ENCODE measurements at regions not wholly inside any gene's neighbourhood (a gene's known extent, or its start where the extent isn't known, plus 50 kb on each side); places are given as distances from the start of the nearest gene placed in this dataset.

DNA sequence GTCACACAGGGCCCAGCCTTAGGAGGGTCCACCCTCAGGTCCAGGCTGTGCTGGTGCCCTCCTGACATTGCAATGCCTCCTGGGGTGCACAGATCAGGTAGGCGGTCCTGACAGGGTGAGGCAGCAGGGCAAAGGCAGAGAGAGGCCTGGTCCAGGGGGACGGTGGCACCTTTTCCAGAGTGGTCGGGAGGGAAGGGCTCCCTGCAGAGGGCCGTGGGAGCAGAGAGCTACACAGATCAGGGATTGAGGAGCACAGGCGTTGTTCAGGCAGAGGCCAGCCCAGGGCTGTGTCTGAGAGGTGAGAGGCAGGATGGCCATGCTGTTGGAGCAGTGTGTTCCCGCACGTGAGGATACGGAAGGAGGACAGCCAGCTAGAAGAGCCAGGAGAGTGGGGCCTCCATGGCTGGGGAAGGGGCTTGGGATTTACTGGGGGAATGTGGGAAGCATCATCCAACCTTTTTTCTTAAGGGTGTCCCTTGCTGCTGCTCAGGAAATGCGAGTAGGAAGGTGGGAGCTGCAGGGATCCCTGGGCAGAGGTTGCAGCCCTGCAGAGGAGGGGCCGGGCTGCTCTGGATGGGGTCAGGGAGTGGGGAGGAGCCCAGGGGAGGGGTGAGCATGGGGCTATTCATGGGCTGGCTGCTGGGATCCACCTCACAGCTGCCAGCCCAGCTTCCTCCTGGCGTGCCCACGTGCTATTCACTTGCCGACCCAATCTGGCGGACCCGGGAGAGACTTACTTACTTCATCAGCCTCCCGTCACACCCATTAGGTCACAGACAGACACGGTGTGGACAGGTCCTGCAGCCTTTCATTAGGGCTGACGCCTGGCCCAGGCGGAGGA, 1516.4 kb downstream of the TBC1D22A start:
- no peak for DNase-seq (ENCODE audit: low read depth)

DNA sequence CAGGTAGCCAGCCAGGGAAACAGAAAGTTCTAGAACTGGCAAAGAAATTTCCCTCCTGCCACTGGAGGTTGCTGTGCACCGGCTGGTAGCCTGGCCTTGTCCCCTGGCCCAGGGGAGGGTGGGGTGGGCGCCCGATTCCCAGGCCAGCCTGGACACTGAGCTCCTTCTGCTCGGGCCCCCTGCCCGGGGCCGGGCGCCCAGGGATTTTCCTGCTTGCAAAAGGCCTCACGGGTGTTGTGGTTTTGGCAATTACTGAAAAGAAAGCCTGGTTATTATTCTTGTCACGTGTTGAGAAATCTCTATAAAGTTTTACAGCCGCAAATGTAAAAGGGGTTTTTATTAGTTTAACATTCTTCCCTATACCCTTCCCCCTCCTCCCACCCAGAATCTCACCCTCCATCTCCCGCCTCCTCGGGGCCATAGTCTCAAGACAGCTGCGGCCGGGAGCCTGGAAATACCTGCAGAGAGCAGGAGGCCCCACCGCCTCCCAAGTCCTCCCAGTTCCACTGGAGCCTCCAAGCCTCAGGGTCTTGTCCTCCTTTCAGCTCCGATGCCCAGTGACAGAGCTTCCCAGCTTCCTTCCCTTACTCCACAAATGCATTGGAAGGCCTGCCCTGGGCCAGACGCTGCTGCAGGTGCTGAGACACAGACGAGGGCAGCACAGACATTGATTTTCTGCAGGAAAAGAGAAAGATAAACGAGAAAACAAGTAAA, 1515.6 kb downstream of the TBC1D22A start:
- DNase-seq (ENCODE audit: low read depth) = no peak

- no peak for DNase-seq (ENCODE audit: low read depth)
Observed at GRCh38 chr22:48276994-48277867, 1514.8 kb downstream of the TBC1D22A start.

- no peak for DNase-seq (ENCODE audit: low read depth)
Observed at GRCh38 chr22:48275412-48275811, 1513.0 kb downstream of the TBC1D22A start.

GRCh38 chr22:48270731-48271130, 1508.3 kb downstream of the TBC1D22A start:
- DNase-seq (ENCODE audit: low read depth) = no peak

DNA sequence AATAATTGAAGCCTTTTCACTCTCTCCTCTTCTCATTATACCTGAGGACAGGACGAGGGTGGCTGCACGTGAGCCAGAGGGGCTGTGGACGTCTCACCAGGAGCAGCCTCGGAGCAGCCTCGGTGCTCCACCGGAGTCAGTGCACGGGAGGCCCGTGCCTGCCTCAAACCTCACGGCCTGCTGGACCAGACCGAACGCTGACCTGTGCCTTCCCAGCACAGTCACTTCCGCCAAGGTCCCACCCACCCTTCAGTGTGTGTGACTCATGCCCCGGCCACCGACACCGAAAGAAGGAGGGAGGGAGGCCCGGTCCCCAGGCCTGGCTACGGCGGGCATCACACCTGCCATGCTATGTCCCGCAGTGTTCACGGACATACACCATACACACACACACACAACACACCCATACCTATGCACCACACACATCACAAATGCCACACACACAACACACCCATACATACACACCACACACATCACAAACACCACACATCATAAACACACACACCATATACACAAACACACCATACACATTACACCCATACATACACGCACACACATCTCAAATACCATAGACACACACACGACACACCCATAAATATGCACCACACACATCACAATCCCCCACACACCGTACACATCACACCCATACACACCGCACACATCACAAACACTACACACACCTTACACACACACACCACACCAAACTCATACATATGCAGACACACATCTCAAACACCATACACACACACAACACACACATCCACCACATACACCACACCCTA, 1506.5 kb downstream of the TBC1D22A start:
- peak; percentile 57 for DNase-seq (ENCODE audit: low read depth)

DNA sequence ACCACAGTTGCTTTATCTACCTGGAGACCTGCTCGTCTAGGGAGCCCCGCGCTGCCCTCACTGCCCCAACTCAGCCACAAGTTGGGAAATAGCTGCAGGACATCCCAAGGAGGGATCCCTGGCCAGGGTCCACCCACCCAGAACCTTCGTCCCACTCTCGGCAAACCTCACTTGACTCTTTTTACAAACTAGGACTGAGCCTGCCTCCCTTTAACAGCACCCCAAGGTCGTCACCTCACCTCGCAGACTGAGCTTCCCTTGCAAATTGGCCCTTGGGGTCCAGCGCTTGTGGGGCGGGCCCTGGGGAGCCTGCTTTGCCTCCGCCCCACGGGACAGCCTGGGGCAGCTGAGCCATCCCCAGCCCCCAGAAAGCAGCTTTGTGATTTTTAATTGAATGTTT, 1505.8 kb downstream of the TBC1D22A start:
- DNase-seq (ENCODE audit: low read depth) = no peak

GRCh38 chr22:48267681-48268080, 1505.2 kb downstream of the TBC1D22A start:
- no peak for DNase-seq (ENCODE audit: low read depth)

- DNase-seq (ENCODE audit: low read depth) = no peak
Observed at GRCh38 chr22:48265000-48265625, 1502.7 kb downstream of the TBC1D22A start.

DNA sequence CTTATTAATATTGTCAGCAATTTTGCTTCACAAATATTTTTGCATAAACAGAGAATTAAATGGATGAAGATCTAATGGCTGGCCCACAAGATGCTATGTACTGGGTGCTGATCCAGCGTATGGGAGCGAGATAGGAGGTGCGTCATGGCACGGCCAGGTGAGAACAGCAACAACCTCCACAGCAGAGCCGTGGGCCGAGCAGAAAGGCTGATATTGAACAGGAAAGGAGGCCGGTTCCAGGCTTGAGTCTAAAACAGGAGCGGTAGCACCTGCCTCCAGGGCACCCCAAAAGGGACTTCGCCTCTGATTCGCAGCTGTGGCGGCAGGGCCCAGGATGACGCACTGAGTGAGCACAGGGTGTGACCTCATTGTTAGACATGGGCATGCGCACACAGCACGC, 1502.1 kb downstream of the TBC1D22A start:
- no peak for DNase-seq (ENCODE audit: low read depth)

- DNase-seq (ENCODE audit: low read depth) = no peak
Observed at GRCh38 chr22:48263791-48264351, 1501.4 kb downstream of the TBC1D22A start.

GRCh38 chr22:48263431-48263765, 1500.9 kb downstream of the TBC1D22A start:
- DNase-seq (ENCODE audit: low read depth) = no peak

GRCh38 chr22:48262596-48263430, 1500.4 kb downstream of the TBC1D22A start:
- no peak for DNase-seq (ENCODE audit: low read depth)

DNA sequence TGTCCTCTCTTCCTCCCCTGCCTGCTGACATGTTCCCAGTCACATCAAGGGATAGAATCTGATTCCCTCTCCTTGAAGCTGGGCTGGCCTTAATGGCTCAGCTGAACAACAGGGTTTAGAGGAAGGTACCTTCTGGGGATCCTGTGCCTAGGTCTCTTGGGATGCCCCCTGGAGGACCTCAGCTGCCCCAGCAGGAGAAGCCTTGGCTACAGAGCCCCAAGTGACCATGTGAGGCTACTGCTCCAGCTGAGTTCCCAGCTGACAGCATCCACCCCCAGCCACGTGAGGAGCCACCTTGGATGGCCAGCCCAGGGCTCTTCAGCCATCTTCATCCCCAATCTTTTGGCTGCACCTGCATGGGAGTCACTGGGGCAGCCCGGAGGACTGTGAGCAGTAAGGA, 1499.3 kb downstream of the TBC1D22A start:
- no peak for DNase-seq (ENCODE audit: low read depth)

DNA sequence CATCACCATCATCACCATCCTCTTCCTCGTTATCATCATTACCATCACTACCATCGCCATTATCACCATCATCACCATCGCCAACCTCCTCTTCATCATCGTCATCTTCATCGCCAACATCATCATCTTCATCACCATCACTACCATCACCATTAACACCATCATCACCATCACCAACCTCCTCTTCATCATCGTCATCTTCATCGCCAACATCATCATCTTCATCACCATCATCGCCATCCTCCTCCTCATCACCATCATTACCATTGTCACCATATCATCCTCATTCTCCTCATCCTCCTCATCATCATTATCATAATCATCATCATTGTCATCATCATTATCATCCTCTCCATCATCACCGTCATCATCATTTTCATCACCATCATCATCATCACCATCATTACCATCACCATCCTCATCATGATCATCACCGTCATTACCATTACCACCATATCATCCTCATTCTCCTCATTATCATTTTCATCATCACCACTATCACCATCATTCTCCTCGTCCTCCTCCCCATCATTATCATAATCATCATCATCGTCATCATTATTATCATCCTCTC, 1498.7 kb downstream of the TBC1D22A start:
- no peak for DNase-seq (ENCODE audit: low read depth)

DNA sequence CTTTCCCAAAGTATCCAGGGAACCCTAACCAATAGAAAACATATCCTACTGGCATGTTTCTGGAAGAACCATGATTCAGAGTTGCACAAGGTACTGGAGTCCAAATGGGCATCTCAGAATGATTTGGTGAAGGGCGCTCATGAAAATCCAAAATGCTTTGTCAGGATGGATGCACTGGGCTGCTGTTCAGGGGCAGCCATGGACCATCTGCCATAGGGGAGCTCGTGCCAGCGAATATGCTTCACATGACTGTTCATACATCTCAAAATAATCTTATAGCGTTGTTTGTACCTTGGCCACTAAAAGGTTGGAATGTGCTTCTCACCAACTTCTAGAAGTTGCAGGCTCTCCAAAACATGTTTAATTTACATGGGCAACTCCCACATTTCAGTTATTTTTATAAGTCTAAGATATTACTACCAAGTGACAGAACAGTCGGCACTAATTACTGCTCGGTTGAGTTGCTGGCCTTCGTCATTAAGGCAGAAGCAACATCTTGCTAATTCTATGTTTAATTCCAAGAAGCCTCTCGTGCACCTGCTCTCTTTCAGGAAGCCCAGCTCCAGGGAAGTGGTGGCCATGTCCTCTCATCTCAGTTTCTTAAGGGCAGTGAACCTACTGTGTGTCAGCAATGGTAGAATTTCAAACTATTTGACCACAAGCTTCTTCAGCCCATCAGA, 1497.7 kb downstream of the TBC1D22A start:
- DNase-seq (ENCODE audit: low read depth) = no peak

GRCh38 chr22:48258811-48259210, 1496.4 kb downstream of the TBC1D22A start:
- DNase-seq (ENCODE audit: low read depth) = no peak

GRCh38 chr22:48258064-48258701, 1495.7 kb downstream of the TBC1D22A start:
- no peak for DNase-seq (ENCODE audit: low read depth)
